A549 (cell line): ENCODE measurements at regions not wholly inside any gene's neighbourhood (a gene's known extent, or its start where the extent isn't known, plus 50 kb on each side); places are given as distances from the start of the nearest gene placed in this dataset.

ENCODE experiments used
- ATAC-seq, 2 experiments: fragments of 200-7000 bp in 1 of 2; fragments of >200 bp in 1 of 2; cut with Nextera tagmentation in 1 of 2; cut with Tn5 transposase in 1 of 2; 3 replicates each; pipeline versions ENCODE4 v1.8.0 to v1.9.1; 2018 to 2020; ENCODE audit warnings: mild to moderate bottlenecking in 1 of 2, moderate library complexity in 1 of 2
- CTCF ChIA-PET: fragments of 300-600 bp; sonication (Branson Sonifier 250); formaldehyde crosslinking; extraction: SDS; loops from one replicate; lab custom pipeline; 2021; ENCODE audit warnings: antibody characterized with exemption, inconsistent platforms; lab: Yijun Ruan, JAX
- POLR2A ChIA-PET: fragments of 350-600 bp; formaldehyde crosslinking; extraction: SDS; loops from one replicate; lab custom pipeline; 2021; ENCODE audit warnings: antibody characterized with exemption, inconsistent platforms; lab: Yijun Ruan, JAX
- DNase-seq, 2 experiments: peaks; one replicate each; pipeline versions ENCODE4 v3.0.0 to v3.0.0-alpha.2; 2011 to 2016; ENCODE audit warnings: low read depth in 1 of 2, low spot score in 1 of 2
- FAIRE-seq: peaks from 2 replicates; lab custom pipeline; 2011; peaks lifted over from hg19 to GRCh38; lab: Jason Lieb, UNC
- H3K27ac ChIP-seq, 2 experiments: fragments of >200 bp; sonication (Bioruptor Twin); formaldehyde crosslinking; 3 replicates each; pipeline ENCODE4 v1.5.1; 2016 to 2017
- H3K4me1 ChIP-seq: fragments of >200 bp; sonication (Bioruptor Twin); formaldehyde crosslinking; 3 replicates; pipeline ENCODE4 v1.6.1; 2016
- H3K4me2 ChIP-seq: fragments of >200 bp; sonication (Bioruptor Twin); formaldehyde crosslinking; 3 replicates; pipeline ENCODE4 v1.6.1; 2016
- H3K4me3 ChIP-seq: fragments of >200 bp; sonication (Bioruptor Twin); formaldehyde crosslinking; 3 replicates; pipeline ENCODE4 v1.5.1; 2016
- H3K9me3 ChIP-seq: fragments of >200 bp; sonication (Bioruptor Twin); formaldehyde crosslinking; 3 replicates; pipeline ENCODE4 v1.6.1; 2016
- BHLHE40 ChIP-seq: IDR thresholded peaks from 2 replicates; pipeline ENCODE4 v1.6.1; 2012; ENCODE audit warnings: low read depth, low read length, inconsistent platforms
- CBX2 ChIP-seq: fragments of 200-600 bp; sonication (generic); IDR thresholded peaks from 2 replicates; pipeline ENCODE4 v1.6.1; 2016; ENCODE audit warnings: low read depth, mild to moderate bottlenecking, borderline replicate concordance
- CHD2 ChIP-seq: fragments of 150-350 bp; IDR thresholded peaks from 2 replicates; pipeline ENCODE4 v1.6.1; 2014; ENCODE audit warnings: low read length; ENCODE audit not compliant: partially characterized antibody
- EHMT2 ChIP-seq: fragments of 200-600 bp; sonication (generic); IDR thresholded peaks from 2 replicates; pipeline ENCODE4 v1.6.1; 2016; ENCODE audit warnings: antibody characterized with exemption, low read depth, mild to moderate bottlenecking, moderate library complexity
- EP300 ChIP-seq, 2 experiments: fragments of >200 bp; sonication (Bioruptor Twin); formaldehyde crosslinking; IDR thresholded peaks; 2 replicates in 1 of 2; 3 replicates in 1 of 2; pipeline ENCODE4 v1.6.1; 2016 to 2017
- FOSB ChIP-seq: fragments of 250-450 bp; sonication (Bioruptor Pico); IDR thresholded peaks from 2 replicates; pipeline ENCODE4 v1.5.0; 2020; ENCODE audit warnings: mild to moderate bottlenecking, moderate library complexity
- FOSL2 ChIP-seq, 2 experiments: fragments of 450-650 bp in 1 of 2; fragments of >200 bp in 1 of 2; sonication (Bioruptor Twin) in 1 of 2; formaldehyde crosslinking; IDR thresholded peaks; 2 replicates each; pipeline versions ENCODE4 v1.5.0 to v1.6.1; 2016 to 2020; ENCODE audit warnings: mild to moderate bottlenecking in 1 of 2, moderate library complexity in 1 of 2
- GATA3 ChIP-seq: IDR thresholded peaks from 2 replicates; pipeline ENCODE4 v1.6.1; 2012; ENCODE audit warnings: borderline replicate concordance
- HOXA7 ChIP-seq: fragments of 250-450 bp; sonication (Bioruptor Pico); IDR thresholded peaks from 2 replicates; pipeline ENCODE4 v1.5.0; 2020; ENCODE audit warnings: mild to moderate bottlenecking, moderate library complexity
- HOXB13 ChIP-seq: fragments of 250-450 bp; sonication (Bioruptor Pico); IDR thresholded peaks from 2 replicates; pipeline ENCODE4 v1.5.0; 2020; ENCODE audit warnings: low read depth, mild to moderate bottlenecking, moderate library complexity
- KDM1A ChIP-seq: fragments of 200-600 bp; sonication (generic); IDR thresholded peaks from 2 replicates; pipeline ENCODE4 v1.6.1; 2016; ENCODE audit warnings: low read depth, mild to moderate bottlenecking
- NFE2L2 ChIP-seq: fragments of 150-350 bp; conservative IDR thresholded peaks from 2 replicates; pipeline ENCODE4 v1.6.1; 2014; ENCODE audit warnings: low read length
- NPAS2 ChIP-seq: fragments of 250-450 bp; sonication (Bioruptor Pico); IDR thresholded peaks from 2 replicates; pipeline ENCODE4 v1.8.0; 2022; ENCODE audit warnings: mild to moderate bottlenecking, moderate library complexity, borderline replicate concordance
- PHF8 ChIP-seq: fragments of 200-600 bp; sonication (generic); IDR thresholded peaks from 2 replicates; pipeline ENCODE4 v1.6.1; 2016; ENCODE audit warnings: low read depth, mild to moderate bottlenecking, antibody characterized with exemption, moderate library complexity, borderline replicate concordance
- POLR2A ChIP-seq: IDR thresholded peaks from 2 replicates; pipeline ENCODE4 v1.6.1; 2012; ENCODE audit warnings: mild to moderate bottlenecking, low read length
- RCOR1 ChIP-seq: fragments of 150-350 bp; IDR thresholded peaks from 2 replicates; pipeline ENCODE4 v1.6.1; 2014; ENCODE audit warnings: antibody characterized with exemption, low read length, low read depth
- RFX5 ChIP-seq: fragments of 450-650 bp; IDR thresholded peaks from 2 replicates; pipeline ENCODE4 v1.7.1; 2014; ENCODE audit warnings: antibody characterized with exemption, mild to moderate bottlenecking, moderate library complexity
- RNF2 ChIP-seq: fragments of 200-600 bp; sonication (generic); IDR thresholded peaks from 2 replicates; pipeline ENCODE4 v1.6.1; 2016; ENCODE audit warnings: low read depth, mild to moderate bottlenecking, antibody characterized with exemption, moderate library complexity, borderline replicate concordance
- SREBF2 ChIP-seq: fragments of 450-650 bp; IDR thresholded peaks from 2 replicates; pipeline ENCODE4 v1.6.1; 2014; ENCODE audit warnings: mild to moderate bottlenecking, moderate library complexity
- TP53 ChIP-seq: fragments of 250-450 bp; sonication (Bioruptor Pico); IDR thresholded peaks from 2 replicates; pipeline ENCODE4 v1.5.0; 2021; ENCODE audit warnings: mild to moderate bottlenecking, moderate library complexity
- ZNF302 ChIP-seq: fragments of 250-450 bp; sonication (Bioruptor Pico); IDR thresholded peaks from 2 replicates; pipeline ENCODE4 v1.9.0; 2021; ENCODE audit warnings: inconsistent platforms, mild to moderate bottlenecking, moderate library complexity
- ZSCAN20 ChIP-seq: fragments of 250-450 bp; sonication (Bioruptor Pico); IDR thresholded peaks from 2 replicates; pipeline ENCODE4 v1.8.0; 2022; ENCODE audit warnings: mild to moderate bottlenecking, moderate library complexity
- WGBS: methylation state at CpG from one replicate; pipeline ENCODE4 v1.1.6; 2017; ENCODE audit errors: missing lambda C conversion rate; 5-methylcytosine and 5-hydroxymethylcytosine counted together
- TF ChIP-seq, protein P1 (sequence below): fragments of 150-350 bp; IDR thresholded peaks from 2 replicates; pipeline ENCODE4 v1.6.1; 2014; ENCODE audit warnings: low read depth, mild to moderate bottlenecking, low read length
- TF ChIP-seq, protein P2 (sequence below): IDR thresholded peaks from 2 replicates; pipeline ENCODE4 v1.6.1; 2012
- TF ChIP-seq, protein P3 (sequence below): fragments of >200 bp; sonication (Bioruptor Twin); formaldehyde crosslinking; IDR thresholded peaks from 2 replicates; pipeline ENCODE4 v1.6.1; 2016
- TF ChIP-seq, protein P4 (sequence below): fragments of 250-450 bp; sonication (Bioruptor Pico); IDR thresholded peaks from 2 replicates; pipeline ENCODE4 v1.5.0; 2020; ENCODE audit warnings: low read depth, mild to moderate bottlenecking, moderate library complexity
- TF ChIP-seq, protein P5 (sequence below): fragments of 450-650 bp; IDR thresholded peaks from 2 replicates; pipeline ENCODE4 v1.6.1; 2014; ENCODE audit warnings: antibody characterized with exemption
- TF ChIP-seq, protein P6 (sequence below): IDR thresholded peaks from 2 replicates; pipeline ENCODE4 v1.6.1; 2012; ENCODE audit warnings: low read depth, borderline replicate concordance

DNA sequence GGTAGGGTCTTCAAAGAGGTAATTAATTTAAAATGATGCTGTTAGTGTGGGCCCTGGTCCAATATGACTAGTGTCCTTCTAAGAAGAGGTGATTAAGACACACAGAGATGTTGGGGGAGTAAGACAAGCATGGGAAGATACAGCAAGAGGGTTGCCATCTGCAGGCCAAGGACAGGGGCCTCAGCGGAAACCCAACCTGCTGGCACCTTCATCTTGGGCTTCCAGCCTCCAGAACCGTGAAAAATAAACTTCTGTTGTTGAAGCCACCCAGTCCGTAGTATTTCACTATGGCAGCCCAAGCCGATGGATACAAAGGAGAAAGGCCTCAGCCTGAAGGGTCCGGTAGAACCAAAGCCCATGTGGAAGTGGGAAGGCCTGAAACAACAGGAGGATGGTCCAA, 161.7 kb upstream of the UBE2E1 start:
- no peak overlapping the region for H3K4me2 ChIP-seq
- DNase-seq (no peak), FAIRE-seq (no peak), ATAC-seq (no peak)
- no peaks in the 10 kb centered on the region for H3K9me3 ChIP-seq
- no peak overlapping the region for H3K27ac ChIP-seq
- ChIA-PET POLR2A (no interaction called here), CTCF (interaction anchor here (0.6 to 0.8 kb wide), 2 partner anchors 8 to 125 kb away, joined by 3 to 4 read pairs; no protein-coding TSS in a partner anchor)
- TF ChIP-seq EHMT2 (no peak), RNF2 (no peak), PHF8 (no peak), FOSB (CRISPR knock-in tag) (no peak), NPAS2 (CRISPR knock-in tag) (no peak), CBX2 (no peak), EP300 (IDR thresholded peaks at IDR 0.05) (no peak), CHD2 (no peak), RCOR1 (no peak)
- TF ChIP-seq, protein P1, sequence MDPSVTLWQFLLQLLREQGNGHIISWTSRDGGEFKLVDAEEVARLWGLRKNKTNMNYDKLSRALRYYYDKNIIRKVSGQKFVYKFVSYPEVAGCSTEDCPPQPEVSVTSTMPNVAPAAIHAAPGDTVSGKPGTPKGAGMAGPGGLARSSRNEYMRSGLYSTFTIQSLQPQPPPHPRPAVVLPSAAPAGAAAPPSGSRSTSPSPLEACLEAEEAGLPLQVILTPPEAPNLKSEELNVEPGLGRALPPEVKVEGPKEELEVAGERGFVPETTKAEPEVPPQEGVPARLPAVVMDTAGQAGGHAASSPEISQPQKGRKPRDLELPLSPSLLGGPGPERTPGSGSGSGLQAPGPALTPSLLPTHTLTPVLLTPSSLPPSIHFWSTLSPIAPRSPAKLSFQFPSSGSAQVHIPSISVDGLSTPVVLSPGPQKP: no peak
- TF ChIP-seq, protein P2, sequence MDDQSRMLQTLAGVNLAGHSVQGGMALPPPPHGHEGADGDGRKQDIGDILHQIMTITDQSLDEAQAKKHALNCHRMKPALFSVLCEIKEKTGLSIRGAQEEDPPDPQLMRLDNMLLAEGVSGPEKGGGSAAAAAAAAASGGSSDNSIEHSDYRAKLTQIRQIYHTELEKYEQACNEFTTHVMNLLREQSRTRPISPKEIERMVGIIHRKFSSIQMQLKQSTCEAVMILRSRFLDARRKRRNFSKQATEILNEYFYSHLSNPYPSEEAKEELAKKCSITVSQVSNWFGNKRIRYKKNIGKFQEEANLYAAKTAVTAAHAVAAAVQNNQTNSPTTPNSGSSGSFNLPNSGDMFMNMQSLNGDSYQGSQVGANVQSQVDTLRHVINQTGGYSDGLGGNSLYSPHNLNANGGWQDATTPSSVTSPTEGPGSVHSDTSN: no peak
- peaks cover 5% of the 10 kb centered on the region; the same call in 2 of the 3 replicates for H3K4me1 ChIP-seq
- 83% methylated on average over 5 of the region's 5 CpGs for WGBS
- H3K4me3 ChIP-seq: no peak overlapping the region

DNA sequence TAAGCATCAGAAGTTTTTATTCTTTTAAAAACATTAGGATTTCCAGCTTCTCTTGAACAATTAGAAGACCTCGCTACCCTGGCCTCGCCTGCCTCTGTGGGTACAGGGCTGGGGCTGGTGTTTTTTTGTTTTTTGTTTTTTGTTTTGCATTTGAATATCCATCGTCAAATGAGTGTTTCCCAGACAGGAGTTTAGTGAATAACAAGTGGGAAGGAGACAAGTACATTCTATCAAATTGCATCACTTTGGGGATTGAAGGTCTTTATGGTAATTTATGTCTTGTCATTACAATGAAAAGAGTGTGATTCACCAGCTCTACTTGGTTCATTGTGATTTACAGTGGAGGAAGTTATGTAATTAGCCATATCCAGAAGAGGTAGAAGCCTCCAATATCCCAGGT, 161.1 kb upstream of the UBE2E1 start:
- peaks cover 11% of the 10 kb centered on the region for H3K4me1 ChIP-seq
- no peaks in the 10 kb centered on the region for H3K9me3 ChIP-seq
- H3K27ac ChIP-seq: no peak overlapping the region
- WGBS: 96% methylated on average over 3 of the region's 3 CpGs
- TF ChIP-seq HOXA7 (CRISPR knock-in tag): no peak
- no peak for TF ChIP-seq HOXB13 (CRISPR knock-in tag)
- TF ChIP-seq POLR2A: no peak
- TF ChIP-seq KDM1A: no peak
- no peak for TF ChIP-seq RCOR1
- no peak for TF ChIP-seq SREBF2
- no peak for TF ChIP-seq ZSCAN20 (CRISPR knock-in tag)
- no peak for TF ChIP-seq ZNF302
- no peak for TF ChIP-seq TP53 (CRISPR knock-in tag)
- TF ChIP-seq FOSB (CRISPR knock-in tag): no peak
- TF ChIP-seq, protein P3, sequence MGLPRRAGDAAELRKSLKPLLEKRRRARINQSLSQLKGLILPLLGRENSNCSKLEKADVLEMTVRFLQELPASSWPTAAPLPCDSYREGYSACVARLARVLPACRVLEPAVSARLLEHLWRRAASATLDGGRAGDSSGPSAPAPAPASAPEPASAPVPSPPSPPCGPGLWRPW: no peak
- TF ChIP-seq BHLHE40: no peak
- TF ChIP-seq NPAS2 (CRISPR knock-in tag): no peak
- no peak for TF ChIP-seq RFX5
- TF ChIP-seq, all 56 proteins: peak for 0
- ATAC-seq (no peak), FAIRE-seq (no peak), DNase-seq (no peak)
- no peak overlapping the region for H3K4me2 ChIP-seq
- ChIA-PET POLR2A (no interaction called here), CTCF (interaction anchor here (0.6 to 0.8 kb wide), 2 partner anchors 9 to 126 kb away, joined by 3 to 4 read pairs; no protein-coding TSS in a partner anchor)
- H3K4me3 ChIP-seq: no peak overlapping the region

DNA sequence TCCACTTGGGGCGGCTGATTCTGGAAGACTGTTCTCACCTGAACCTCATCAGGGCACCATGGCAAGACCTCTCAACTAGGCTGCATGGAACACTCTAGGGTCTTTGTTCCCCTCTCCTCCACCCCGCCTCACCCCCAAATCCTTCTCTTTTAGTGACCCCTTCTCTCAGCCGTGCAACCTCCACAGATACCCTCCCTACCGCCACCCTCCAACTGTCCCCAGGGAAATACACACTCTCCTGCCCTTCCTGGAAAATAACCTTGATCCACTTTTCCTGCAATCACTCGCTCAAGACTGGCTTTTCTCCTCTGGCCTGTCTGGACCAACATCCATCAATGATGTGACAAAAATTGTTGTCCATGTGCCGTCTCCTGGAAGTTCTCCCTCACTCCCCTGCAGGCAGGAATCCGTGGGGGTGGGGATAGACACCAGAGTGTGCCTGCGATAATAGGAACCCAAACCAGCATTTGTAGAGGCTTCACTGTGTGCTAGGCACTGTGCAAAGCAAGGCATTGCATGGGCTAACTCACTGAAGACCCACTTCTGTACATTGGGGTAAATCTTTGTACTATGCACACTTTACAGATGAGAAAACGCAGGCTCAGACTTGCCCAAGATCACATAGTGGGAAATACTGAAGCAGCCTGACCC, 160.1 kb upstream of the UBE2E1 start:
- Histone ChIP-seq H3K4me2 (no peak overlapping the region), H3K4me3 (no peak overlapping the region), H3K9me3 (no peaks in the 10 kb centered on the region), H3K4me1 (peaks cover 21% of the 10 kb centered on the region), H3K27ac (no peak overlapping the region)
- 81% methylated on average over 9 of the region's 9 CpGs for WGBS
- POLR2A ChIA-PET: no interaction called here
- DNase-seq: no peak
- ATAC-seq: no peak
- no peak for FAIRE-seq
- CTCF ChIA-PET: no interaction called here
- no peak for TF ChIP-seq RNF2
- TF ChIP-seq GATA3: no peak
- no peak for TF ChIP-seq FOSL2 (IDR thresholded peaks at IDR 0.05)
- TF ChIP-seq FOSL2 (CRISPR knock-in tag; IDR thresholded peaks at IDR 0.05): no peak
- TF ChIP-seq, protein P4, sequence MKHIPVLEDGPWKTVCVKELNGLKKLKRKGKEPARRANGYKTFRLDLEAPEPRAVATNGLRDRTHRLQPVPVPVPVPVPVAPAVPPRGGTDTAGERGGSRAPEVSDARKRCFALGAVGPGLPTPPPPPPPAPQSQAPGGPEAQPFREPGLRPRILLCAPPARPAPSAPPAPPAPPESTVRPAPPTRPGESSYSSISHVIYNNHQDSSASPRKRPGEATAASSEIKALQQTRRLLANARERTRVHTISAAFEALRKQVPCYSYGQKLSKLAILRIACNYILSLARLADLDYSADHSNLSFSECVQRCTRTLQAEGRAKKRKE: no peak
- TF ChIP-seq, protein P5, sequence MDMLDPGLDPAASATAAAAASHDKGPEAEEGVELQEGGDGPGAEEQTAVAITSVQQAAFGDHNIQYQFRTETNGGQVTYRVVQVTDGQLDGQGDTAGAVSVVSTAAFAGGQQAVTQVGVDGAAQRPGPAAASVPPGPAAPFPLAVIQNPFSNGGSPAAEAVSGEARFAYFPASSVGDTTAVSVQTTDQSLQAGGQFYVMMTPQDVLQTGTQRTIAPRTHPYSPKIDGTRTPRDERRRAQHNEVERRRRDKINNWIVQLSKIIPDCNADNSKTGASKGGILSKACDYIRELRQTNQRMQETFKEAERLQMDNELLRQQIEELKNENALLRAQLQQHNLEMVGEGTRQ: no peak
- TF ChIP-seq NFE2L2: no peak
- no peak for TF ChIP-seq TP53 (CRISPR knock-in tag)
- no peak for TF ChIP-seq ZNF302
- TF ChIP-seq, protein P6, sequence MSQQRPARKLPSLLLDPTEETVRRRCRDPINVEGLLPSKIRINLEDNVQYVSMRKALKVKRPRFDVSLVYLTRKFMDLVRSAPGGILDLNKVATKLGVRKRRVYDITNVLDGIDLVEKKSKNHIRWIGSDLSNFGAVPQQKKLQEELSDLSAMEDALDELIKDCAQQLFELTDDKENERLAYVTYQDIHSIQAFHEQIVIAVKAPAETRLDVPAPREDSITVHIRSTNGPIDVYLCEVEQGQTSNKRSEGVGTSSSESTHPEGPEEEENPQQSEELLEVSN: no peak
- TF ChIP-seq NPAS2 (CRISPR knock-in tag): no peak
- TF ChIP-seq CBX2: no peak
